ENCODE measurements at regions not wholly inside any gene's neighbourhood (a gene's known extent, or its start where the extent isn't known, plus 50 kb on each side); places are given as distances from the start of the nearest gene placed in this dataset.
A peak's percentile ranks its signal among the peaks of the same experiment; 100 is the strongest.

DNA sequence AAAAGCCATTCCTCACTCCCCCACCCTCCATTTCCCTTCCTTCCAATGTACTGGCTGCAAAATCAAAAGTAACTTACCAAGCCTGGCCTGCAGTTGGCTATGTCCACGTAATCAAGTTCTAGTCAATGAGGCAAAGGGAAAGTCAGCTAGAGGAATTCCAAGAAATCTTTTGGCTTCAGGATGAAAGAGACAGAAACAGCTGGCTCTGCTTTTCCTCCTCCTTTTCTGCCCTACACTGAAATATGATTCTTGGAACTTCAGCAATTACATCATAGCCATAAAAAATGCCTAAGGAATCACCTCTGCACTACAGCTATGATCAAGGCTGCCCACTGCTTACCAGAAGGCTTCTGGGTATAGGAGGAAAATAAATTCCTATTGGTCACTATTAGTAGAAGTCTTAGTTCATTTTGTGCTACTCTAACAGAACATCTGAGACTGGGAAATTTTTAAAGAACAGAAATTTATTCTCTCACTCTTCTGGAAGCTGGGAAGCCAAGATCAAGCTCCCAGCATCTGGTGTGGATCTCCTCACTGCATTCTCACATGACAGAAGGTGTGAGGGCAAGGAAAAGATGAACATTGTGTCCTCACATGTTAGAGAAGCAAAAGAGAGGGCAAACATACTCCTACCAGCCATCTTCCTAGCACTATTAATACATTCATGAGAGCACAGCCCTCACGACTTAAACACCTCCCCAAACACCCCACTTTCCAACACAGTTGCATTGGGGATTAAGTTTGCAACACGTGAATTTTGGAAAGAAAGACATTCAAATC lies 219.9 kb downstream of the TMX3 start:
- no peaks in the 10 kb centered on the region for H3K9me3 ChIP-seq
- H3K27me3 ChIP-seq: no peaks in the 10 kb centered on the region
- DNase-seq: peak; percentile 29
- H3K4me3 ChIP-seq: no peak overlapping the region
- H3K36me3 ChIP-seq: no peaks in the 10 kb centered on the region

DNA sequence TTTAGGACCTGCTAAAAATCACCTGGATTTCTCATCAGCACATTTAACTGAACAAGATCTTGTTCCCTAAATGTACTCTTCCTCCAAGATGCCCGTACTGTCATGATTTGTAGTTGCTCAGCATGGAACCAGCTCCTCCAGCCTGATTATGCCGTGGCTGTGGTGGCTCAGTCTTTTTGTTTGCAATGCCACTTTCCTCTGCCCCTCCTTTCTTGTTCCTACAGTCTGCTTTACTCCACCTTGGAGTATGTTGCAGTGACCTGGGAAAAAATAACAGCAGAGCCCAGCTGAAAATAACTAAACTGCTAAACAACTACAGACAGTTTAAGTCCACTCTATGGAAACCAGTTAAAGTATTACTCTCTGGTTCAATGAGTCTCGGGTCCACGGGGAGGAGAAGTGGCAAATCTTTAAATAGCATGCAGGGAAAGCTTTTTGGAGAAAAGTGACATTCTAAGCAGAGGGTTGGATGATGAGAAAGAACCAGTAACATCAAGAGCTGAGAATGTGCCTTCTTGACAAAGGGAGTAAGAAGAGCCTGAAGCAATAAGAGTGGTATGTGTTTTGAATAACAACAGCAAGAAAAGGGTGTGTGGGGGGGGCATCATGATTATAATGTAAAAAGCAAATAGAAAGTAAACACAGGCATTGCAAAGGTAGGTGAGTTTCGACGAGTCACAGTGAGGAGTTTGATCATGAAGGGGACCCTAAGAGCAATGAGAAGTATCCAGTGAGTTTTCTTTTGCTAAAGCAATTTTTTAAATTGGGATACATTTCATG lies 225.7 kb downstream of the TMX3 start:
- Histone ChIP-seq H3K36me3 (no peaks in the 10 kb centered on the region), H3K9me3 (no peaks in the 10 kb centered on the region), H3K4me3 (no peak overlapping the region), H3K27me3 (no peaks in the 10 kb centered on the region)
- no peak for DNase-seq

DNA sequence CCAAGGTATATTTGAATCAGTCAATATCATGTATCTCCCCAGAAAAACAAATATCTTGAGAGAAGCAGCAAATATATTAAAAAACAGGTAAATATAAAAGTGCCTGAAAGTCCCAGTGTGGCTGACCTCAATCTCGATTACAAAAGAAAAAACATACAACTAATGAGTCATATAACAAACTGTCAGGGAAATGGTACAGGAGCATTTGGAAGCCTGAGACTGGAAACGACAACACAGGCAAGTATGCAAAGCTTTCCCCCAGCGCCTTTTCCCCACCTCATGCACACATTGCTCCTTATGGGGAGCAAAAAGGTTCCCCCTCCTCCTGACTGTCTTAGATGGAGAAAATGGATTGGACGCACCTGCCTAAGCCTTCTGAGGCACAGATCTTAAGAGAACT lies 230.7 kb downstream of the TMX3 start:
- Histone ChIP-seq H3K27me3 (no peaks in the 10 kb centered on the region), H3K9me3 (no peaks in the 10 kb centered on the region), H3K4me3 (no peak overlapping the region), H3K36me3 (no peaks in the 10 kb centered on the region)
- DNase-seq: no peak

DNA sequence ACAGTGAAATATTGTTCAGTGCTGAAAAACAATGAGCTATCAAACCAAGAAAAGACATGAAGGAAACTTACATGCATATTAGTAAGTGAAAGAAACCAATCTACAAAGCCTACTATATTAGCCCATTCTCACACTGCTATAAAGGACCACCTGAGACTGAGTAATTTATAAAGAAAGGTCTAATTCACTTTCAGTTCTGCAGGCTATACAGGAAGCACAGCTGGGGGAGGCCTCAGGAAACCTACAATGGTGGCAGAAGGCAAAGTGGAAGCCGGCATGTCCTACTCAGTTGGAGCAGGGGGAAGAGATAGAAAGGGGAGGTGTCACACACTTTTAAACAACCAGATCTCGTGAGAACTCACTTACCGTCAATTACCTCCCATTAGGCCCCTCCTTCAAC lies 232.1 kb downstream of the TMX3 start:
- no peak for DNase-seq
- H3K27me3 ChIP-seq: no peaks in the 10 kb centered on the region
- no peaks in the 10 kb centered on the region for H3K9me3 ChIP-seq
- no peaks in the 10 kb centered on the region for H3K36me3 ChIP-seq
- H3K4me3 ChIP-seq: no peak overlapping the region

DNA sequence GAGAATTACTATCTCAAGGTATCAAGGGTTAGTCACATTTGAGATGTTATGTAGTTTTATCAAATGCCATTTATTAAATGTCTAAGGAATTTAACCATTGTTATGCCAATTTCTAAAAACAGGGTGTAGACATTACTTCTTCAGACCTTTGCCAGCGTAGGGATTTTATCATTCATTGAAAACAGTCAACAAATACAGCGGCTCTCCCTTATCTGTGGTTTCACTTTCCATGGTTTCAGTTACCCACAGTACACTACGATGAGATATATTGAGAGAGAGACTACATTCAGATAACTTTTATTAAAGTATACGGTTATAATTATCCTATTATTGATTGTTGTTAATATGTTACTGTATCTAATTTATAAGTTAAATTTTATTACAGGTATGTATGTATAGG lies 234.7 kb downstream of the TMX3 start:
- DNase-seq: no peak
- no peaks in the 10 kb centered on the region for H3K36me3 ChIP-seq
- H3K27me3 ChIP-seq: no peaks in the 10 kb centered on the region
- H3K4me3 ChIP-seq: no peak overlapping the region
- H3K9me3 ChIP-seq: no peaks in the 10 kb centered on the region

DNA sequence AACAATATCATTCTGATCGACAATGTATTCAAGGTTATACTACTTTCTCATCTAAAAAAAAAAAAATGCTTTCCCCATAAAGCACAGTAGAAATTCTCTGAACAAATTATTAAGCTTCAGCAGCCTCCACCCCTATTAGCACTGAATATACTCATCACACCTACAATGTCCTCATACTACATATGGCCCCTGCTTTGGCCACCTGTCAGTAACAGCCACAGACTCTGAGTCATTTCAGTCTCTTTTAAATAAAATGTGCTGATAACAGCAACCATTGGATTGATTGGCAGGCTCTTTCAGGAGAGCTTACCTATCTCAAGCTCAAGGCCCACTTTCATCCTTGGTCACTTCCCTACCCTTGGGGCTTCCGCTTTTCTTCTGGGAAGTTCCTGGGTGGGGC lies 236.7 kb downstream of the TMX3 start:
- H3K27me3 ChIP-seq: no peaks in the 10 kb centered on the region
- no peak for DNase-seq
- H3K4me3 ChIP-seq: no peak overlapping the region
- no peaks in the 10 kb centered on the region for H3K36me3 ChIP-seq
- H3K9me3 ChIP-seq: no peaks in the 10 kb centered on the region

DNA sequence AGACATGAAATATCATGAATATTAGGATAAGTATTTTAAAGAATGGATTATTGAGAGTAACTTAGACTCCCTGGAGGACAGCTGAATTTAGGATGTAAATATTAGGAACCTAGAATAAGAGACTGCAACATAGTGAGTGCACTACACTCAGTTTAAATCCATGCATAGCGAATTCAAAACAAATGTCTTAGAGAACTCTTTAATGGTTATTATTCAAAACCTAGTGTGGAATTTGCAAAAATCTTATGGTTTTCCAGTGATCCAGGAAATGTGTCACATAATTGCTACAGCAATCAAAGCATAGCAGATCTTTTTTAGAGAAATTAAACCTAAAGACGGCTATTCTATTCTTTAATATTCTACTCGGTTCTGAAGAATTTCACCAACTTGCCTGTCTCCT lies 239.0 kb downstream of the TMX3 start:
- Histone ChIP-seq H3K4me3 (no peak overlapping the region), H3K36me3 (no peaks in the 10 kb centered on the region), H3K9me3 (no peaks in the 10 kb centered on the region), H3K27me3 (no peaks in the 10 kb centered on the region)
- DNase-seq: no peak

DNA sequence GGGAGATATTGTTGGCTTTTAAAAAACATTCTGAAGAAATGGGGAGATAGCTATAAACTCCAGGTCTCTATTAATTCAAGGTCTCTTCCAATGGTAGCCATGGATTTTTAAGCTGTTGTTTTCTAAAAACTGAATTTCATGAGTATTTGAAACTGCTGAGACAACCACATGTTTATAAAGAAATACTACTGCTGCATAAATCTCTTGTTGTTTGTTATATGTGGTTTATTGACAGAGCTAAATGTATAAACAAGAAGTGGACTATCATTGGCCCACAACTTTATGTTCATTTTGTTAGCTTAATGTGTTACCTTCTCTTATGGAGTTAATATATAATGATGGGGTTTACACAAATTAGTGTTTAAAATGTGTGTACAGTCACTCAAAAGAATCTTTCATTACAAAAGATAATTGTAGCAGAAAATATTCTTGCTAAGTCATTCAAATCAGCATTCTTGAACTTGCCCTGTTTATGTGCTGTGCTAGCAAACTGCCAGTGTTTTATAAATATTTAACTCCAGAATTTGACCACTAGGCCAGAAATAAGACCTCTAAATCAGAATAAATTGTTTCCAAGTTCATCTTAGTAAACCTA lies 242.1 kb downstream of the TMX3 start:
- Histone ChIP-seq H3K9me3 (no peaks in the 10 kb centered on the region), H3K27me3 (no peaks in the 10 kb centered on the region), H3K36me3 (no peaks in the 10 kb centered on the region), H3K4me3 (no peak overlapping the region)
- no peak for DNase-seq

DNA sequence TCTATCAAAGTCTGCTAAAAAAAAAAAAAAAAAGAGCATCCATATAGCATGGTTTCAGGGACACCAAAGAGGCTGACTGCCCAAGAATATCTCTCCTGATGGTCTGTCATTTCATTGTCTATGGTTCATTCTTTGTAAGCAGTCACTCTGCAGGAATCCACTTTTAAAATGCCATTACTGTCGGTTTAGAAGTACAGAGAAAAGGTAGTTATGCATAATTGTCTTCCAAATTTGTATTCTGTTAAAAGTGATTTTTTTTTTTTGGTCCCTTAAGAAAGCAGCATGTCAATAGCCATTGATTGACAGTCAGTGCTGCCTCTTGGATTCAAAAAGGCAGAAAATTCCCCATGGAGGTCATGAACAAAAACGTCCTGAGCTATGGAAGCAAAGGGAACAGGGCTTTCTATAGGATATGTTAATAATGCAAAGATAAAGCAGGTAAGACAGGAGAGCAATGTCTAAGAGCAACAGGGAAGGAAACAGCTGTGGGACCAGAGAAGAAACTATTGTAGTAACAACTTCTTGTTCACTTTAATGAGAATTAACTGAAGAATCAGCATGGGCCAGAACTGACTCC lies 245.8 kb downstream of the TMX3 start:
- no peaks in the 10 kb centered on the region for H3K36me3 ChIP-seq
- no peak overlapping the region for H3K4me3 ChIP-seq
- no peaks in the 10 kb centered on the region for H3K9me3 ChIP-seq
- no peak for DNase-seq
- H3K27me3 ChIP-seq: no peaks in the 10 kb centered on the region

DNA sequence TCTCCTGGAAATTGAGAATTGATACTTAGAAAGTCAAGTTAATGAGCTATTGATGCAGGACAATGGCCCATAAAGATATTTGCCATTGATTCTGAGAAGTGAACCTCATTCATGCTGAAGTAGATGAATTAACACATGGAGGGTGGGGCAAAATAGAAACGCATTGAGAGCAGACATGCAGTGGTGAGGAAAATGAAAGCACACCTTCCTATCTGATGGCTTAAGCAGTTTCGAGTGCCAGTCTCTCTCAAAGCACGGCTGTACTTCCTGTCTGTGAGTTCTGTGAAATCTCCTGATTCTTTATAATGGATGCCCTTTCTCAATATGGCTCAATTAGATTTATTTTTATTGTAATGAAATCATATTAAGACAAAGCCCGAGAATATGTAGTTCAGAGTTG lies 247.0 kb downstream of the TMX3 start:
- Histone ChIP-seq H3K27me3 (no peaks in the 10 kb centered on the region), H3K36me3 (no peaks in the 10 kb centered on the region), H3K9me3 (no peaks in the 10 kb centered on the region), H3K4me3 (no peak overlapping the region)
- DNase-seq: no peak

DNA sequence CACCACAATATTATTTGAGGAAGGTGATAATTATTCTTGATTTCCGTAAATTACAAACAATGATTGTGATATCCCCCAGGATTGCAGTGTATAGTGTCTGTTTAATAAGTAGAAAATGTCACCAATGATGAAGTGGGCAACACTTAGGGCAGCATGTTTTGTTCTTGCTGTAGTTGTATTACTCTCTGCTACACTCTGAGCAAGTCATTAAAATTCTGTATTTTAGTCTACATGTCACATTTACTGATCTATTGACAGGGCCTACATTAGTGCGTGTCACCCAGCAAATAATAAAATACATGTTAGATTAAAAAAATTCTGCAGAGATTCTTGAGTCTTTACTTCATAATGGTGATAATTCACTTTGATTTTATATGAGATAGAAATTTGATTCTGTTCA lies 247.6 kb downstream of the TMX3 start:
- Histone ChIP-seq H3K36me3 (no peaks in the 10 kb centered on the region), H3K27me3 (no peaks in the 10 kb centered on the region), H3K4me3 (no peak overlapping the region), H3K9me3 (no peaks in the 10 kb centered on the region)
- DNase-seq: no peak

DNA sequence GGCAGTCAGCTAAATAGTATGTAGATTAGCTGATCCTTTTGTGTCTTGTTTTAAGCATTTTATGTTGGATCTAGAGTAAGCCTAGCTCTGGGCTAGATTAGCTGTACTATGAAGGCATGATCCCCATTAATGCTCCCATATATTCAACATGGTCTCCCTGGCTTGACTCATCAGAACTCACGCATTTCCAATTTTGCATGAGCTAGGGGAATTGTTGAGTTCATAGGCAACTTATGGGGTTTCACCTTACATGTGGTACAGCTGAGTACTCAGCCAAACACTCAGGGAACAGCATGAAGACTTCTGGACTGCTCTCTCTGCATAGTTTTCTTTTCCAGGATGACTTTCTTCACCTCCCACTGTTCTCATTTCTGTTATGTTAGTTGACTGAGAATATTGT lies 248.2 kb downstream of the TMX3 start:
- Histone ChIP-seq H3K4me3 (no peak overlapping the region), H3K27me3 (no peaks in the 10 kb centered on the region), H3K36me3 (no peaks in the 10 kb centered on the region), H3K9me3 (no peaks in the 10 kb centered on the region)
- no peak for DNase-seq

DNA sequence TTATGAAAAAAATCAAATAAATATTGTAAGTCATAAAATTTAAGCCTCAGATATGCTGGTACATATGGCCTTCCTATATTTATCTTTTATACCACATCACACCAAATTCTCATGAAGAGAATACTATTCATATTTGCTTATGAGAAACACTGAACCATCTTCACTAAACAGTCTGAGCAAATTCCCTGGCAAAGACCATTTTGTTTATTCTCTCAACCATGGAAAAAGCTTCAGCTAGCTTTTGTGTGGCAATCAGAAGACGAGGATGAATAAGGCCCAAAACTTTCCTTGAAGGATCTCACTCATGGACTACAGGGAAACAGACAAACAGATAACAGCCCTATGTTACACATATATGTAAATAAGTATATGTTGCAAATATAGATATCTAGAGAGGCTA lies 252.1 kb downstream of the TMX3 start:
- Histone ChIP-seq H3K36me3 (no peaks in the 10 kb centered on the region), H3K27me3 (no peaks in the 10 kb centered on the region), H3K4me3 (no peak overlapping the region), H3K9me3 (no peaks in the 10 kb centered on the region)
- DNase-seq: no peak

DNA sequence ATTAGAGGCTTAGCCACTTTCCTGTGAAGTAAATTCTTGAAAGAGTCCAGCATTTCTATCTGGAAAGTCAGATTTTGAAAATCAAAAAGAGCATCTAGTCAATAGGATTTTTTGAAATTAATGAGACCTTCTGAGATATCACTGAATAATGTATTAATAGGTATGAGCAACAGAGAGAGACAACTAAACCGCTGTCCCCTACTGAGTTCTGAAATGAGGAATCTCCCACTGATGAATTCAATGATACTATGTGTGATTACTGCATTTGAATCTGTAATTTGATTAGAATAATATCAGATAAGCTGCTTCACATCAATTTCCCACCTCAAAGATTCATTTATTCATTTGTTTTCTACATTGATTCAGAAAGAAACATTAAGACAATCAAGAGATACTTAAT lies 252.8 kb downstream of the TMX3 start:
- H3K27me3 ChIP-seq: no peaks in the 10 kb centered on the region
- no peak for DNase-seq
- H3K36me3 ChIP-seq: no peaks in the 10 kb centered on the region
- no peaks in the 10 kb centered on the region for H3K9me3 ChIP-seq
- H3K4me3 ChIP-seq: no peak overlapping the region

DNA sequence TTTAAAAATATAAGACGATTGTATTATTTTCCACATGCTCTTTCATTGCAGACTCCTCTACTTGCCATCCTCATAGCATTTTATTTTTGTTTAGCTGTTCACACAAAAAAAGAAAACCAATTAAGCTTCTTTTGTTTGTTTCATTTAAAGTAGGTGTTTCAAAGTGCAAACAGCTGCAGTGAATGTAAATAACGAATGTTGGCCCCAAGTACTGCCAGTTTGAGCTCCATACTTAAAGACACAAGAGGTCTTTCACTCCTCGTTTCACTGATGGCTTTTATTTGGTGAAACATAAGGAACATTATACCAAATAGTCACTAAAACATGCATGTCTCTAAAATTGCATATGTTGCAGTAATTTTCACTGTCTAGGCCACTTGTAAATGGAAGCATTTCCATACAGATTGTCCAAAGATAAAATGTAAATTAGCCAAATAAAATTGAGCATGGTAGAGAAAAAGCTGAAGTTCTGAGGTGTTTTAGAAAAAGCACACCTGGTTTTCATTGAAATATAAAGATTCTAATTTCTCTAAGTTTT lies 253.4 kb downstream of the TMX3 start:
- DNase-seq: no peak
- Histone ChIP-seq H3K9me3 (no peaks in the 10 kb centered on the region), H3K36me3 (no peaks in the 10 kb centered on the region), H3K27me3 (no peaks in the 10 kb centered on the region), H3K4me3 (no peak overlapping the region)

DNA sequence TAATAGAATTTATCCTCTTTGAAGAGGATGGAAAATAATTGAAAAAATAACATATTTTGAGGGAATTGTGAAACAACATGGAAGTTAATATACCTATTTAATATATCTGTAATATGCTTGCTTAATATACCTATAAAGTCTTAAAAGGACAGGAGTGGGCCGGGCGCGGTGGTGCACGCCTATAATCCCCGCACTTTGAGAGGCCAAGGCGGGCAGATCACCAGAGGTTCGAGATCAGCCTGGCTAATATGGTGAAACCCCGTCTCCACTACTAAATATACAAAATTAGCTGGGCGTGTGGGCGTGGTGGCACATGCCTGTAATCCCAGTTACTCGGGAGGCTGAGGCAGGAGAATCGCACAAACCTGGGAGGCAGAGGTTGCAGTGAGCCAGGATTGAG lies 254.9 kb downstream of the TMX3 start:
- Histone ChIP-seq H3K9me3 (no peaks in the 10 kb centered on the region), H3K27me3 (no peaks in the 10 kb centered on the region), H3K4me3 (no peak overlapping the region), H3K36me3 (no peaks in the 10 kb centered on the region)
- no peak for DNase-seq

DNA sequence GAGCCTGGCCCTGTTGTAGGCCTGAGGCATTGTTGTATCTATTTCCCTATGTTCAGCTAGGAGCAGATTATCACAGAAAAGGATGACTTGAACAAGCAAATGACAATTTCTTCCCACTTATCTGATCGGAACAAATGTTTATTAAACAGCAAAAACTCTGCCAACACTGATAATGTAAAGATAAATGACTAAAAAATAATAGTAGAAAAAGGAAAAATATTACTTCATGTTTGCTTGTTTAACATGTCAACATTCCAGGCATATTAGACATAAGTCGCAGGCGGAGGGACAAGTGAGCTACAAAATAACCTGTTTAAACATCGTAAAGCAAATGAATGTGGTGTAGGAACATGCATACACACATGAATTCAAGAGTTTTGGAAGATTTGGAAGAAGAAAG lies 257.9 kb downstream of the TMX3 start:
- no peaks in the 10 kb centered on the region for H3K9me3 ChIP-seq

More for the DNA sequence above, 257.9 kb downstream of the TMX3 start:
- no peak overlapping the region for H3K4me3 ChIP-seq
- H3K36me3 ChIP-seq: no peaks in the 10 kb centered on the region
- H3K27me3 ChIP-seq: no peaks in the 10 kb centered on the region
- DNase-seq: no peak
